ENCODE measurements at regions not wholly inside any gene's neighbourhood (a gene's known extent, or its start where the extent isn't known, plus 50 kb on each side); places are given as distances from the start of the nearest gene placed in this dataset.

GRCh38 chr2:144099340-144099739 lies 420.6 kb downstream of the ZEB2 start:
- H3K27ac ChIP-seq (ENCODE audit: low read depth in 1 of 2, low read length in 2 of 2): no peak overlapping the region
- no peaks in the 10 kb centered on the region for H3K4me1 ChIP-seq (ENCODE audit: control insufficient read depth in 4 of 4, insufficient read depth in 4 of 4, low read length in 3 of 4)
- DNase-seq (ENCODE audit: low spot score): no peak
- peaks cover 0 to 2% (median 0%) of the 10 kb centered on the region in 4 donors for H3K9me3 ChIP-seq (ENCODE audit: control insufficient read depth in 4 of 4, low read length in 3 of 4)
- H3K4me3 ChIP-seq (ENCODE audit: low read depth in 1 of 3, low read length in 3 of 3): no peak overlapping the region
- no peaks in the 10 kb centered on the region for H3K27me3 ChIP-seq (ENCODE audit: control insufficient read depth in 4 of 4, insufficient read depth in 4 of 4, low read length in 3 of 4)
- no peak overlapping the region for H3K9ac ChIP-seq (ENCODE audit: low read depth in 1 of 2, low read length in 2 of 2)
- TF ChIP-seq MAX (IDR thresholded peaks at IDR 0.05) (no peak), TAF1 (conservative IDR thresholded peaks at IDR 0.05) (no peak), CTCF (IDR thresholded peaks at IDR 0.05; ENCODE audit: low read depth, low read length, missing input control) (no peak), FOXA2 (IDR thresholded peaks at IDR 0.05) (no peak), RAD21 (IDR thresholded peaks at IDR 0.05) (no peak), YY1 (IDR thresholded peaks at IDR 0.05) (no peak), HNF4G (IDR thresholded peaks at IDR 0.05) (no peak), SP1 (IDR thresholded peaks at IDR 0.05) (no peak), NR2F2 (IDR thresholded peaks at IDR 0.05) (no peak), EGR1 (IDR thresholded peaks at IDR 0.05; ENCODE audit: low read depth in 2 of 2) (no peak), FOXA1 (IDR thresholded peaks at IDR 0.05) (no peak), REST (IDR thresholded peaks at IDR 0.05) (no peak)
- 96% methylated on average over 4 of the region's 4 CpGs for WGBS
- H3K36me3 ChIP-seq (ENCODE audit: control insufficient read depth in 4 of 4, insufficient read depth in 3 of 4, low read depth in 1 of 4, low read length in 3 of 4): no peaks in the 10 kb centered on the region

- no peak for DNase-seq (ENCODE audit: low spot score)
- TF ChIP-seq CTCF (IDR thresholded peaks at IDR 0.05; ENCODE audit: low read depth, low read length, missing input control) (no peak), GABPA (IDR thresholded peaks at IDR 0.05 in 1 of 2, conservative IDR thresholded peaks at IDR 0.05 in 1 of 2) (no peak), TAF1 (conservative IDR thresholded peaks at IDR 0.05) (no peak), RXRA (IDR thresholded peaks at IDR 0.05) (no peak), EGR1 (IDR thresholded peaks at IDR 0.05; ENCODE audit: low read depth in 2 of 2) (no peak), REST (IDR thresholded peaks at IDR 0.05) (no peak), HNF4A (conservative IDR thresholded peaks at IDR 0.05) (no peak), SP1 (IDR thresholded peaks at IDR 0.05) (no peak), FOXA2 (IDR thresholded peaks at IDR 0.05) (no peak), RAD21 (IDR thresholded peaks at IDR 0.05) (no peak)
- WGBS: 75% methylated on average over 6 of the region's 6 CpGs
- Histone ChIP-seq H3K36me3 (ENCODE audit: control insufficient read depth in 4 of 4, insufficient read depth in 3 of 4, low read depth in 1 of 4, low read length in 3 of 4) (no peaks in the 10 kb centered on the region), H3K4me1 (ENCODE audit: control insufficient read depth in 4 of 4, insufficient read depth in 4 of 4, low read length in 3 of 4) (no peaks in the 10 kb centered on the region), H3K4me3 (ENCODE audit: low read depth in 1 of 3, low read length in 3 of 3) (no peak overlapping the region), H3K27me3 (ENCODE audit: control insufficient read depth in 4 of 4, insufficient read depth in 4 of 4, low read length in 3 of 4) (no peaks in the 10 kb centered on the region), H3K27ac (ENCODE audit: low read depth in 1 of 2, low read length in 2 of 2) (no peak overlapping the region), H3K9me3 (ENCODE audit: control insufficient read depth in 4 of 4, low read length in 3 of 4) (no peaks in the 10 kb centered on the region), H3K9ac (ENCODE audit: low read depth in 1 of 2, low read length in 2 of 2) (no peak overlapping the region)
These were observed 422.3 kb downstream of the ZEB2 start for GRCh38 chr2:144097440-144098225.
